ENCODE measurements at regions not wholly inside any gene's neighbourhood (a gene's known extent, or its start where the extent isn't known, plus 50 kb on each side); places are given as distances from the start of the nearest gene placed in this dataset.

DNA sequence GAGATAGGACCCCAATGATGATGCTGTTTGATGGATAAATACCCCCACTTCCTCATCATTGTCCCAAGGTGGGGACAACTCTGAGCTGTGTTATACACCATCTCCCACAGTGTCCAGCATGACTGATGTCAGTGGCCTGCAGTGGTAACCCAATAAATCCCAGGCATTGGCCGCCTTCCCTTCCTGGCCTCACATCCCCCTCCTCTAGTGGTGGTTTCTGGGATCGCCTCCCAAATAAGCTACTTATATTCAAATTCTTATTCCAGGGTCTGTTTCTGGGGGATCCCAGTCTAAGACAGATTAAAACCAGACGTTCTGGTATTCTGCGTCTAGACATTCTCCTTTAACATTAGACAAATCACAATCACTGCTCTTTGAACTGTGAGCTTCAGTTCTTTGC, 90.6 kb downstream of the SCP2D1 start:
- Histone ChIP-seq H3K27ac (ENCODE audit: low read length) (no peak overlapping the region), H3K4me3 (ENCODE audit: low read length) (no peak overlapping the region)
- no peak for TF ChIP-seq EZH2phosphoT487 (IDR thresholded peaks at IDR 0.05; ENCODE audit: low read depth)
- TF ChIP-seq, protein P1, sequence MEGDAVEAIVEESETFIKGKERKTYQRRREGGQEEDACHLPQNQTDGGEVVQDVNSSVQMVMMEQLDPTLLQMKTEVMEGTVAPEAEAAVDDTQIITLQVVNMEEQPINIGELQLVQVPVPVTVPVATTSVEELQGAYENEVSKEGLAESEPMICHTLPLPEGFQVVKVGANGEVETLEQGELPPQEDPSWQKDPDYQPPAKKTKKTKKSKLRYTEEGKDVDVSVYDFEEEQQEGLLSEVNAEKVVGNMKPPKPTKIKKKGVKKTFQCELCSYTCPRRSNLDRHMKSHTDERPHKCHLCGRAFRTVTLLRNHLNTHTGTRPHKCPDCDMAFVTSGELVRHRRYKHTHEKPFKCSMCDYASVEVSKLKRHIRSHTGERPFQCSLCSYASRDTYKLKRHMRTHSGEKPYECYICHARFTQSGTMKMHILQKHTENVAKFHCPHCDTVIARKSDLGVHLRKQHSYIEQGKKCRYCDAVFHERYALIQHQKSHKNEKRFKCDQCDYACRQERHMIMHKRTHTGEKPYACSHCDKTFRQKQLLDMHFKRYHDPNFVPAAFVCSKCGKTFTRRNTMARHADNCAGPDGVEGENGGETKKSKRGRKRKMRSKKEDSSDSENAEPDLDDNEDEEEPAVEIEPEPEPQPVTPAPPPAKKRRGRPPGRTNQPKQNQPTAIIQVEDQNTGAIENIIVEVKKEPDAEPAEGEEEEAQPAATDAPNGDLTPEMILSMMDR (IDR thresholded peaks at IDR 0.05; ENCODE audit: low read depth, low read length) = no peak

GRCh38 chr20:18904624-18905023, 91.0 kb downstream of the SCP2D1 start:
- H3K27ac ChIP-seq (ENCODE audit: low read length) = no peak overlapping the region
- H4K20me1 ChIP-seq (ENCODE audit: insufficient read depth, low read length) = no peaks in the 10 kb centered on the region
- H3K9me3 ChIP-seq (ENCODE audit: insufficient read depth, low read length) = no peaks in the 10 kb centered on the region
- no peak overlapping the region for H3K4me3 ChIP-seq (ENCODE audit: low read length)
- H3K4me1 ChIP-seq (ENCODE audit: low read length) = no peaks in the 10 kb centered on the region
- no peak overlapping the region for H3K9ac ChIP-seq (ENCODE audit: low read length)
- H2AFZ ChIP-seq (ENCODE audit: low read depth, low read length) = no peak overlapping the region
- no peaks in the 10 kb centered on the region for H3K36me3 ChIP-seq (replicated peaks; ENCODE audit: low read depth, low read length)
- H3K27me3 ChIP-seq (ENCODE audit: low read depth, low read length) = no peaks in the 10 kb centered on the region
- TF ChIP-seq, protein P1 (IDR thresholded peaks at IDR 0.05; ENCODE audit: low read depth, low read length) = peak; percentile 52
- no peak for TF ChIP-seq EZH2phosphoT487 (IDR thresholded peaks at IDR 0.05; ENCODE audit: low read depth)
- H3K4me2 ChIP-seq (ENCODE audit: low read length) = no peak overlapping the region
- H3K79me2 ChIP-seq (ENCODE audit: low read length) = no peaks in the 10 kb centered on the region

More for the DNA sequence above, 90.6 kb downstream of the SCP2D1 start:
- Histone ChIP-seq H3K4me1 (ENCODE audit: low read length) (no peaks in the 10 kb centered on the region), H2AFZ (ENCODE audit: low read depth, low read length) (no peak overlapping the region), H3K27me3 (ENCODE audit: low read depth, low read length) (no peaks in the 10 kb centered on the region), H4K20me1 (ENCODE audit: insufficient read depth, low read length) (no peaks in the 10 kb centered on the region), H3K36me3 (replicated peaks; ENCODE audit: low read depth, low read length) (no peaks in the 10 kb centered on the region), H3K9me3 (ENCODE audit: insufficient read depth, low read length) (no peaks in the 10 kb centered on the region), H3K9ac (ENCODE audit: low read length) (no peak overlapping the region), H3K4me2 (ENCODE audit: low read length) (no peak overlapping the region), H3K79me2 (ENCODE audit: low read length) (no peaks in the 10 kb centered on the region)

- Histone ChIP-seq H3K9me3 (ENCODE audit: insufficient read depth, low read length) (no peaks in the 10 kb centered on the region), H3K36me3 (replicated peaks; ENCODE audit: low read depth, low read length) (no peaks in the 10 kb centered on the region), H3K27me3 (ENCODE audit: low read depth, low read length) (no peaks in the 10 kb centered on the region), H3K4me2 (ENCODE audit: low read length) (no peak overlapping the region), H3K4me3 (ENCODE audit: low read length) (no peak overlapping the region), H3K79me2 (ENCODE audit: low read length) (no peaks in the 10 kb centered on the region), H3K9ac (ENCODE audit: low read length) (no peak overlapping the region), H2AFZ (ENCODE audit: low read depth, low read length) (no peak overlapping the region), H3K27ac (ENCODE audit: low read length) (no peak overlapping the region), H3K4me1 (ENCODE audit: low read length) (no peaks in the 10 kb centered on the region), H4K20me1 (ENCODE audit: insufficient read depth, low read length) (no peaks in the 10 kb centered on the region)
- no peak for TF ChIP-seq EZH2phosphoT487 (IDR thresholded peaks at IDR 0.05; ENCODE audit: low read depth)
- TF ChIP-seq, protein P1 (IDR thresholded peaks at IDR 0.05; ENCODE audit: low read depth, low read length) = no peak
Measured at GRCh38 chr20:18906046-18906445, 92.5 kb downstream of the SCP2D1 start.

GRCh38 chr20:18907353-18907752, 93.8 kb downstream of the SCP2D1 start:
- Histone ChIP-seq H3K4me2 (ENCODE audit: low read length) (no peak overlapping the region), H4K20me1 (ENCODE audit: insufficient read depth, low read length) (no peaks in the 10 kb centered on the region), H2AFZ (ENCODE audit: low read depth, low read length) (no peak overlapping the region), H3K27me3 (ENCODE audit: low read depth, low read length) (no peaks in the 10 kb centered on the region), H3K36me3 (replicated peaks; ENCODE audit: low read depth, low read length) (no peaks in the 10 kb centered on the region), H3K79me2 (ENCODE audit: low read length) (no peaks in the 10 kb centered on the region), H3K27ac (ENCODE audit: low read length) (no peak overlapping the region), H3K4me3 (ENCODE audit: low read length) (no peak overlapping the region), H3K4me1 (ENCODE audit: low read length) (no peaks in the 10 kb centered on the region), H3K9me3 (ENCODE audit: insufficient read depth, low read length) (no peaks in the 10 kb centered on the region), H3K9ac (ENCODE audit: low read length) (no peak overlapping the region)
- no peak for TF ChIP-seq EZH2phosphoT487 (IDR thresholded peaks at IDR 0.05; ENCODE audit: low read depth)
- TF ChIP-seq, protein P1 (IDR thresholded peaks at IDR 0.05; ENCODE audit: low read depth, low read length) = no peak

Data from OCI-LY3 (cell line).